Body of pancreas (tissue), 4 donors: ENCODE measurements at regions not wholly inside any gene's neighbourhood (a gene's known extent, or its start where the extent isn't known, plus 50 kb on each side); places are given as distances from the start of the nearest gene placed in this dataset.

Source experiments
- CTCF ChIP-seq, 7 experiments: fragments of 450-650 bp in 4 of 7; fragments of 200-600 bp in 3 of 7; sonication (generic) in 3 of 7; IDR thresholded peaks; one replicate each; pipeline ENCODE4 v1.5.1; 2016 to 2019; ENCODE audit warnings: antibody characterized with exemption in 7 of 7
- POLR2A ChIP-seq, 3 donors: fragments of 450-650 bp; IDR thresholded peaks; one replicate each; pipeline ENCODE4 v1.6.1; 2016; ENCODE audit warnings: antibody characterized with exemption in 3 of 3, mild to moderate bottlenecking in 2 of 3

- TF ChIP-seq CTCF (IDR thresholded peaks at IDR 0.05) (no peak), POLR2A (IDR thresholded peaks at IDR 0.05) (no peak)
Observed at GRCh38 chr2:240208631-240209211, 68.3 kb upstream of the OTOS start.
